ENCODE measurements at regions not wholly inside any gene's neighbourhood (a gene's known extent, or its start where the extent isn't known, plus 50 kb on each side); places are given as distances from the start of the nearest gene placed in this dataset.

GRCh38 chr15:36313736-36314280 is 265.6 kb upstream of the CDIN1 start:
- DNase-seq, result no peak

GRCh38 chr15:36315649-36316048 is 263.8 kb upstream of the CDIN1 start:
- no peak for DNase-seq

GRCh38 chr15:36323615-36324014 is 255.8 kb upstream of the CDIN1 start:
- no peak for DNase-seq

- DNase-seq, result no peak
Measured at GRCh38 chr15:36325206-36325605, 254.2 kb upstream of the CDIN1 start.

- DNase-seq, result no peak
Measured at GRCh38 chr15:36329592-36329991, 249.8 kb upstream of the CDIN1 start.

- DNase-seq, result no peak
Measured at GRCh38 chr15:36330598-36330997, 248.8 kb upstream of the CDIN1 start.

- no peak for DNase-seq
Measured at GRCh38 chr15:36331531-36332275, 247.7 kb upstream of the CDIN1 start.

- DNase-seq, result no peak
Measured at GRCh38 chr15:36332301-36332700, 247.1 kb upstream of the CDIN1 start.

GRCh38 chr15:36332896-36333295 is 246.5 kb upstream of the CDIN1 start:
- no peak for DNase-seq

- no peak for DNase-seq
Measured at GRCh38 chr15:36334059-36334458, 245.4 kb upstream of the CDIN1 start.

GRCh38 chr15:36335224-36335623 is 244.2 kb upstream of the CDIN1 start:
- DNase-seq, result no peak

- DNase-seq, result no peak
Measured at GRCh38 chr15:36335659-36336058, 243.8 kb upstream of the CDIN1 start.

GRCh38 chr15:36344887-36345286 is 234.5 kb upstream of the CDIN1 start:
- no peak for DNase-seq

GRCh38 chr15:36347272-36347858 is 232.1 kb upstream of the CDIN1 start:
- no peak for DNase-seq

GRCh38 chr15:36356466-36356865 is 223.0 kb upstream of the CDIN1 start:
- no peak for DNase-seq

GRCh38 chr15:36356978-36357601 is 222.3 kb upstream of the CDIN1 start:
- DNase-seq, result peak; percentile 65 to 87

- no peak for DNase-seq
Measured at GRCh38 chr15:36358094-36358493, 221.3 kb upstream of the CDIN1 start.

GRCh38 chr15:36358523-36358922 is 220.9 kb upstream of the CDIN1 start:
- DNase-seq, result peak in 1 of 2 experiments; percentile 23

- no peak for DNase-seq
Measured at GRCh38 chr15:36359286-36359685, 220.1 kb upstream of the CDIN1 start.

- no peak for DNase-seq
Measured at GRCh38 chr15:36361351-36361870, 218.0 kb upstream of the CDIN1 start.

- DNase-seq, result no peak
Measured at GRCh38 chr15:36362509-36362915, 216.9 kb upstream of the CDIN1 start.

- no peak for DNase-seq
Measured at GRCh38 chr15:36363335-36363734, 216.1 kb upstream of the CDIN1 start.

GRCh38 chr15:36364377-36364776 is 215.0 kb upstream of the CDIN1 start:
- DNase-seq, result no peak

- DNase-seq, result no peak
Measured at GRCh38 chr15:36365963-36366362, 213.5 kb upstream of the CDIN1 start.
